CD4-positive, alpha-beta T cell treated with Interleukin-21 for 1 hour (primary cell): ENCODE measurements at regions not wholly inside any gene's neighbourhood (a gene's known extent, or its start where the extent isn't known, plus 50 kb on each side); places are given as distances from the start of the nearest gene placed in this dataset.
"Not testable (repeated sequence)": the region's sequence is repeated elsewhere in the genome, so short reads cannot be mapped to it uniquely, and the experiment has no call there.

Source experiments
- DNase-seq: peaks from one replicate; pipeline ENCODE4 v3.0.0-alpha.2; 2020

DNA sequence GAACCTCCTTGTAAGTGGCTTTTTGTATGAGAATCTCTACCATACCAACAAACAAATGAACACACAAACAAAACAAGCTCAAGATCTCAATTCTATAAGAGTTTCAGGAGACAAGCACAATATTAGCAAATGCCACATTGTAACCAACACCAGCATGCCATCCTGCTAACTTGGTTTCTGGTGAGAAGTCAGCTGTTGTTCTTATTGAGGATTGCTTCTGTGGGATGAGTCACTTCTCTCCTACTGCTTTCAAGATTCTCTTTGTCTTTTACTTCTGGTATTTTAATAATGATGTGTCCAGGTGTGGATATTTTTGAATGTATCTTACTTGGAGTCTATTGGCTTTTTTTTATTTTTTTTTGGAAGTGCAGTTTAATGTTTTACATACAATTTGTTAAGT is 131.7 kb downstream of the BCL2L11 start:
- DNase-seq: no peak

DNA sequence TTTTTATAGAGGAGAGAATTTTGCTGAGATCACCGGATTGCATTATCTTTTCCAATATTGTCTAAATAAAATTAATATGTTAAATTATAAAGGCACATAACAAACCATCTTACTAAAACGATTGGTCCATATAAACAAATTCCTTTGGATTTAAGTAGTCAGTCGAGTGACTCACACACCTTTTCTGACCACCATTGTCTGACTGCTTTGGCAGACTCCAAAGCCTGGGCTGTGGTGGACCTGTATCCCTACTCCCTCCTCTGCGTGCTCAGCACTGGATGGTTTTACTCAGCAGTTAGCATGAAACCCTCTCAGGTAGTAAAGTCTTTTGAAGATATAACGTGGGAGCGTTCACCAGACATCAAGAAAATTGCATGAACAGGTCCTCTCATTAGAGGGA is 134.2 kb downstream of the BCL2L11 start:
- DNase-seq: not testable (repeated sequence)

DNA sequence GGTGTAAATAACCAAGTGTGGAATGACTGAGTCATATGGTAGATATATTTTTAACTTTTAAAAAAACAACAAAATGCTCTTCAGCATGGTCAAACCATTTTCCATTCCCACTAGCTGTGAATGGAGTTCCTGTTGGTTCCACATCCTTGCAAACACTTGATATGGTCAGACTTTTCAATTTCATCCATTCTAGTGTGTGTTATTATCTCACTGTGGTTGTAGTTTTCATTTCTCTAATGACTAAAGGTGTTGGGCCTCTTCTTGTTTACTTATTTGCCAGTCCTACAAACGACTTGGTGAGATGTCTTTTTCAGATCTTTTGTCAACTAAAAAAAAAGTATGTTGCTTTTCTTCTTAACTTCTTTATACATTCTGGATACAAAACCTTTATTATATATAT is 135.9 kb downstream of the BCL2L11 start:
- DNase-seq: not testable (repeated sequence)

DNA sequence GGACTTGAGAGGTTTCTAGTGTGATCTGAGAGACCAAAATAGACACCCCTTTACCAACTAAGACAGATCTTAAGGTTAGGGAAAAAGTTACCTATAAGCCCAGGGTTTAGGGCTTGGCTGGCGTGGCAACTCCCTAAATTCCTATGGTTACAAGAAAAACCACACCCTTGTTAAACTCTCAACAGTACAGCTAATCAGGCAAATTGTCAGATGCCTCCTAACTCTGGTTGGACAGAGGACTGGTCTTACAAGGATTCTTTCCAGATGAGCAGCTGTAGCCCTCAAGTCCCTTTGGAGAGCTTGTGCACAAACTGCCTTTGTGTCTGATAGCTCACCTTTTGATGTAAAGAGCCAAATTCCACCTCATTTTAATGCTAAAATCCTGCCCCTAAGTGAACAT is 136.9 kb downstream of the BCL2L11 start:
- not testable (repeated sequence) for DNase-seq

DNA sequence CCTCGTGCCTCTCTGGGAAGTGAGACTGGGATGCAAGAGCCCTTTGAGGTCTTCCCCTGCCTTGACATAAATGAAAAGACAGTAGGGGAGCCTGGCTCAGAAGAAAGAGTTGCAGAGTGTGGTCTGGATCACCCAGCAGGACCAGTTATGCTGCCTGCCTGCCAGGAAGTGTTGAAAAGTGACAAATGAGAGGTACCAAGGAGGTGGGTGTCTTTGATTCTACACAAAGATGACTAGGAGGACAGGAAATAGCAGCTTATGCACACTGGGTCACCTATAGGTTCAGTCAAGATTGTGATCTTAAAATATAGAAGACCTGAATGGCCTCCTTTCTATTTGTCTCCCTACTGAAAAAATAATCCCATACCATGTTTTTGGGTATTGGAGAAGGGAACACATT is 137.6 kb downstream of the BCL2L11 start:
- DNase-seq: not testable (repeated sequence)

DNA sequence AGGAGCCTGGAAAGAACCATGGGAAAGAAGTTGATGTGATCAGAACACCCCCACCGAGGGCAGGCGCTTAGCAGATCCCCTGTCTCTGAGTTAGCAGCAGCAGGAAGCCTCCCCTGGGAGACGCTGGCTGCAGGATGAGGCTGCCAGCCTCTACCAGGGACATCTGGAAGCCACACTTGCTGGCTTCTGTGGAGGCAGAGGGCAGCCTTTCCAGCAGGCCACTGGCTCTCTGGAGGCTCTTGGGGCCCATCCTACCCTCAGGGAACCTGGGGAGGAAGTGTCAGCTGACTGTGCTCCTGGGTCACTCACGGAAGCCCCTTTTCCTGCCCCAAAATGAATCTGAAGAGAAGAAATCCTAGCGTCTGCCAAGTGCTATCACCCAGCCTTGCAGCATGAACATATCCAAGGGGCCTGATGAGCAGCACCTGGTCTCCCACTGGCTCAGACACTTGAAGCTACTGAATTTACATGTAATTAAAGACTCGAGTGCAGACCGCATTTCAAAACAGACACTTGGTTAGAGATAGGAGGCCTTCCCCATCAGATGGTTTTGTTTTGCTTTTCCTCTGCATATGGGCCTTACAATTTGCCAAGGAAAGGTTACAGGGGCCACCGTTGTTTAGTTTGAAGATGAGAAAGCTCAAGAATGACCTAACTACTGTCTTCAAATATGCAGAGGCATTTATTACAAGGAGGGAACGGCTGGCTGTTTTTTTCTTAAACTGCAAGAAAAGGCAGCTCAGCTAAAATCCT is 142.1 kb downstream of the BCL2L11 start:
- DNase-seq: not testable (repeated sequence)

DNA sequence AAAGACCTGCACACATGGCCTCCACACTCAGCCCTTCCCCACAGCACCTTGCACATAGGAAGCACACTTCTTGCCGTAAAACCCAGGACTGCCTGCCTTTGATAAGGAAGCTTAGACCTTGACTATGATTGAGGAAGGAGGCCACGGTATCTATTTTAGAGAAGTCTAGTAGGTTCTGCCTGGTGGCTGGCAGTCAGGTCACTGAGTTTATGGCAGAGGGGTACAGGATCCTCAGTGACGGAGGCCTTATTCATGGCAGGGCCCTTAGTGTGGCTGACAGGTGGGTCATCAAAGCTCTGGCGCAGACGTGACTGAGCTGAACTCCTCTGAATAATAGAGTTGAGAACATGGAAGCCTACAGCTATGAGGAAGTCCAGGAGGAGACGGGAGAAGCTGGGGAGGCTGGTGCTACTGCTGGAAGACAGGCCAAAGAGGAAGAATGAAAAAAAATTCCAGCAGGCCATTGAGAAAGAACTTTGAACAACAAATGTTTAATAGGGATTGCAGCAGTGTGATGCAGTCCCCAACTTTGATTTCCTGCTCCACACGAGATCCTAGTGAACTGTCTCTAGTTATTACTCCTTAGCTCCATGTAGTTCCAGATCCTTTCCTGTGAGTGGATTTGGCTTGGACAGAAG is 142.8 kb downstream of the BCL2L11 start:
- not testable (repeated sequence) for DNase-seq

DNA sequence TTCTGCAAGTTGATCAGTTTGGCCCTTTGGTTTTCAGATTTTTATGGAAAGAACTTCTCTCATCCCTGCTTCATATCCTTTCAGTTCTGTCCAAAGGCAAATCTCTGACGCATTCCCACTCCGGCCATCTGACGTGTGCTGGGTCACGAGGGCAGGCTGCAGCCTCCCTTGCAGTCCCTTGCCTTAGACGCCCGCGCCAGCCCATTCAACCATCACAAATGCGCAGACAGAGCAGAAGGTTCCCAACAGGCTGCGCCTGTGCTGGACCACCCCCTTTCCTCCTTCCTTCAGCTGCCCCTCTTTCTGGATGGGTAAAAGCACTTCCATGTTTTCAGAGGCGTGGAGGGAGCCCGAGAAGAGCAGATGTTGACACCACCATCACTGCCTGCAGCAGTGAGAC is 144.2 kb downstream of the BCL2L11 start:
- not testable (repeated sequence) for DNase-seq

DNA sequence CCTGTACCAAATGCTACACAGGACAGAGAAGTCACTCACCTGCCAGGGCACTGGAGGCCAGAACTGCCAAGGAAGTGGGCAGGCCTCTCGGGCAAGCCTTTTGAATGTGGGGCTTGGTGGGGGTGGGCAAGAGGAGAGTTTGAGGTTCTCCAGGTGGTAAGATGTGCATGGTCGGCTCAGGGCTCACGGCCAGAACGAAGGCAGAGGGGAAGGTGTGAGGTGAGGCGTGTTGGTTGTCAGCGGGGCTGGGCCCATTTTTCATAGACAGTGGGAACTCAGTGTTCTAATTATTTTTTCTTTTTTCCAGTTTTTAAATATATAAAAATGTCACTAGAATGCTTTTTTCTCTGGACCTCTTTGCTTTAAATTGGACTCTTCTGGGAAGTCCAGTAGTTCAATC is 145.8 kb downstream of the BCL2L11 start:
- not testable (repeated sequence) for DNase-seq

DNA sequence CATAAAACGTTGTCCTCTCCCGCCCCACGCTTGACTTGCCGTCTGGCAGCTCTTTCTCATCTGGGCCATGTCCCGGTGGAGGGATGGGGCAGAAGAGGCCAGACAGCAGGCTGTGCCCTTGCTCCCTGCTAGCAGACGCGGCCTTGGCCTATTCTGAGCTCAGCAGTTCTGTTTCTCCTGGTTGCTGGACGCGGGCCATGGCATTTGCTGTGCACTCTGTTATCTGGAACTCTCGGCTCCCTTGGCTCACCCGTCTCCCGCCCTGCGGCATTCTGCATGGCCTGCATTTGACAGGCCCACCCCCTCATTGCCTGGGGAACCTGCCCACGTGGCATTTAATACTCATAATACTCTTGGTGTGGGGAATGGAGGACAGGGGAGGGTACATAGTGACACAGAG is 146.3 kb downstream of the BCL2L11 start:
- not testable (repeated sequence) for DNase-seq

DNA sequence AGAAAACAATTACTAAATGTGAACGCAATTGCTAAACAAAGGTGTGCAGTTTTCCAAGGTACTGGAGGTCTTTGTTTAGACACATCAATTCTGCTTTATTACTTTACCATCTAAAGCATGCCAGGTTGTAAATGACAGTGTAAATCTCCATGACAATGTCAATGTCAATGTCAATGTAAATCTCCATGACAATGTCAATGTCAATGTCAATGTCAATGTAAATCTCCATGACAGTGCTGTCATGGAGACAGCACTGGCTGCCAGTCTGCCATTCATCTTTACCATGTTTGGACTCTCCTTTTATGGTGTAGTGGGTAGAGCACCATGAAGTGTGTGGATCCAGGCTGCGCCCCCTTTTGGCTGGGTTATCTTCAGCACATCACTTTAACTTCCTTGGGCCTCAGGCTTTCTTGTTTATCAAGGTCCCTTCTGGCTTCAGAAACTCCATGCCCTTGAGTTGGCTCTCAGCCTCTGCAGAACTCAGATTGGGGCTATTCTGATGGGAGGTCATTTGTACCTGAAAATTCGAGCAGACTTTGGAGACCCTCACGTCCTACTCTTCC is 149.1 kb downstream of the BCL2L11 start:
- not testable (repeated sequence) for DNase-seq

DNA sequence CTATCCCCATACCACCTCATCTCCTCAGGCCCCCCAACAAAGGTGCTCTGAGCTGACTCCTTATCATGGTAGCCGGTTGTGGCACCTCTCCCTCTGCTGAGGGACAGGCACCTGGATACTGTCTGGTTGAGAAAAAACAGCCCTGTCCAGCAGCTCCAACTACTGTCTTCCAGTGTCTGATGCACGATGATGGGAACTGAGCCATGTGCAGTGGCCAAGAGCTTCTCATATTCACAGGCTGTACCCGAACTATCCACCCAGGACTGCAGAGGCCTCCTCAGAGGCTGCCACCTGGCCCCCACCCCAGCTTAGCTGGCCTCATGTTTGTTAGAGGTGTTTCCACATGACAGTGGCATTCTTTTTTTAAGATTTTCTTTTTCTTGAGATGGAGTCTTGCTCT is 149.9 kb downstream of the BCL2L11 start:
- DNase-seq: not testable (repeated sequence)

DNA sequence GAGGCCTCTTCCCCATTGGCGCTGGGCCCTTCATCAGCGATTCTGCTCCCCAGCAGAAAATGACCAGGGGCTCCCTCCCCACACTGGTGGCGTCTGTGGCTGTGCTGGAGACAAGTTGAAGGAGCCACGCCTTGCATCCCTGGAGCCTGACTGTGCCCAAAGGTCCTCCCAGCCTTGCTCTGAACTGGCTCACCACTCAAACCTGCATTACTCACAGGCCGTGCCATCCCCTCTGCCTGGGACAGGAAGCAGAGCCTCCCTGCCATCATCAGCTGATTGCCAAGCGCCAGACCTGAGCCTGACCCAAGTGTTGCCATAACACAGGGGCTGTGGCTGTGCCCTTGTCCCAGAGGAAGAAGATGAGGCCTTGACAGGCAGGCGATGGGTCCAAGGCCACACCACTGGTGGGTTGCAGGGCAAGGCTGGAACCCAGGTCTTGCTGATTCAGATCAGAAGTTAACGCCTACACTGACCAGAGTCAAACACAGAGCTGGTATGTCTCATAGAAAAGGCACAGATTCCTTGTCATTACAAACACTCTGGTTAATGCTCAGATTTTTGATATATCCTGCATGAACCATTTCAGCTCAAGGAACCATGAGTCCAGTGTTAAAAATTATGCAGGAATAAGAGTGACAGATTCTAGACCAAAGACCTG is 151.1 kb downstream of the BCL2L11 start:
- DNase-seq: not testable (repeated sequence)

DNA sequence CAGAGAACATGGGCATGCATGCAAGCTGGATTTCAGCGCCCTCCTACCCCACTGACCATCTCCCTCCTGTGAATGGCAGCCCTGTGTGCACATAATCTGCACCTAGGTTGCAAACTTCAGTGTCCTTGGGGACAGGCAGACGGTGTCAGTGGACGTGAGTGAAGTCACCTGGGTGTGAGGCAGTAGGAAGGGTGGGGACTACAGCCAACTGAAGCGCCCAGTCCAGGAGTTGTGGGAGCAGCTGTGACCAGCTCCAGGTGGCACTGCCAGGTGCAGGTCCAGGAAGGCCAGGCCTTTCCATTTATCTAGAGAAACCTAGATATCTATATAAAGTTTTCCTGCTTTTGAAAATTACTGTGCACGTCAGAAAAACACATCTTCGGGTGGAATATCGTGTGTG is 152.3 kb downstream of the BCL2L11 start:
- not testable (repeated sequence) for DNase-seq

DNA sequence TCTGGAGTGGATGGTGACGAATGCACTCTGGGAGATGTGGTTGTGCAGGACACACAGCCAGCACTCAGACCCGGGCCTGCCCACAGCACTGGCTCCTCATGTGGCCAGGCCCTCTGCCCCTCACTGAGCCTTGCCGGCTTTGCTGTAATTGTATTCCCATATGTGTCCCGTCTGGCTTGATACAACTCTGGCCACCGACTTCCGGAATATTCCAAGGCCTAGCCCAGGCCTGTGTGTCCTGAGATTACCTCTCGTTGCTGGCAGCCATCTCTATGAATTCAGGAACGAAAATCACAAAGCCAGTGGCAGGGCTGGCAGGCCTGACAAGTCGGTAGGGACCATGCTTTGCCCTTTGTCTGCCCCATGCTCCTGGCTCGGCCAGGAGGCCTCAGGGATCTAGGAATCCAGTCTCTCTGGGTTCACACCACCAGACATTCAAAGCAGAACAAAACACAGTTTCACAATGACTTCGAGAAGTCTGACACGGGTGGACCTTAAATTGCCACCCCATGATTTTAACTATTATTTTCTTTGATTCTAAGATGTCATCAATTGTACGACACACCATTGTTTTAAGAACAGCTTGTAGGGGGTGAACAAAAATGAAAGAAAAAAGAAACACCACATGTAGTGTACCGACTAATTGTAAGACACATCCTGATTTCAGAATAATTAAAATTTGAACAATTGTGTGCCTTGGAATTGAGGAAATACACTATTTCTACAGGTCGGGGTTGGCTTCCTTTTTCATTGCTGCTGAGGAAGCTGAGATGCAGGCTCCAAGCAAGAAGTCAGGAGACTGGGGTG is 154.5 kb downstream of the BCL2L11 start:
- not testable (repeated sequence) for DNase-seq

DNA sequence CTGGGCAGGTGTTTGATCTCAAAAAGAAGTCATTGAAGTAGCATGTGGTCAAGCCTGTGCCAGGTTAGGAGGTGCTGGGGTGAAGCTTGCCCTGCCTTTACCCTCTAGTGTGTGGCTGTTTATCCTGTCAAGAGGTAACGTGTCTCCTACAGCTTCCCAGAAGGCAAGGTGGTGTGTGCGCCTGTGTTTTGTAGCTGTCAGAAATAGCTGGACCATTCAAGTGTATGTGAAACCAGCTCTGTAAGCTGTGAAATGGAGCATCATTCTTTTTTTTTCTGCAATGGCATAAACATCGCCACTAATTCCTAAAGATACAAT is 155.1 kb downstream of the BCL2L11 start:
- not testable (repeated sequence) for DNase-seq

DNA sequence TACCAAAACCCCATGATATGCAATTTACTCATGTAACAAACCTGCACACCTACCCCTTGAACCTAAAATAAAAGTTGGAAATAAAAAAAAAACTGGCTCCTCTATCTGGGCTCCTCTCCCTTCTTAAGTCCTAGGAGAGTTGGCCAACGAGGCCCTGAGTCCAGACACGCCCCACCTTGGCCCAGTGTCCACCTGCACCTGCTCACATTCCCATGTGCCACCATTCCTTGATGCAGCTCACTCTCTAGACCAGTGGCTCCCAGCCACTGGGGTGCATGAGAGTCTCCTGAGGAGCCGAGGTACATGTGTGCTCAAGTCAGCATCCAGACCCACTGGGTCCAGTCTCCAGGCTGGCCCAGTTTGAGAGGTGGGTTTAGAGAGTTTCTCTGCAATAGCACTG is 157.4 kb downstream of the BCL2L11 start:
- DNase-seq: not testable (repeated sequence)

DNA sequence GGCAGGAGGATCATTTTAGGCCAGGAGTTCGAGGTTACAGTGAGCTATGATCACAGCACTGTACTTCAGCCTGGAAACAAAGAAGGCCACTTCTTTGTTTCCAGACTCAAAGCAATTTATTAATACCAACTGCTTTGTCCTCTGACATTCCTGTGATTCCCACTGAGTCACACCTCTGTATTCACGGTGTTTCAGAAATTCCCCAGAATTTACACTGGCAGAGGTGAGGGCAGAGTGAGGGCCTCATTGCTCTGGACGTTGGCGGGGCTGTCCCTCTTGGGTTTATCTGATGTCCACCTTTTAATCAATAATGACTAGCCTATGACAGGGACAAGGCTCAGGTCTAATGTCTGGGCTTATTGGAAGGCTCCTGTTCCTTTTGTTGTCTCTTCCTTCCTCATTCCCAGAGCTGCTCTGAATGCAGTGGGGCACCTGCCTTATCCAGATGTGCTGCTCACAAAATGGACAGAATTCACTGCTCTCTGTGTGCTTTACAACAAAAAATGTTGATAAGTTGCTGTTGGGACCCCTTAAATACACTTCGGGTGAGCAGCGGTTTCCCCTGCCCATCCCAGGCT is 160.1 kb downstream of the BCL2L11 start:
- DNase-seq: not testable (repeated sequence)

DNA sequence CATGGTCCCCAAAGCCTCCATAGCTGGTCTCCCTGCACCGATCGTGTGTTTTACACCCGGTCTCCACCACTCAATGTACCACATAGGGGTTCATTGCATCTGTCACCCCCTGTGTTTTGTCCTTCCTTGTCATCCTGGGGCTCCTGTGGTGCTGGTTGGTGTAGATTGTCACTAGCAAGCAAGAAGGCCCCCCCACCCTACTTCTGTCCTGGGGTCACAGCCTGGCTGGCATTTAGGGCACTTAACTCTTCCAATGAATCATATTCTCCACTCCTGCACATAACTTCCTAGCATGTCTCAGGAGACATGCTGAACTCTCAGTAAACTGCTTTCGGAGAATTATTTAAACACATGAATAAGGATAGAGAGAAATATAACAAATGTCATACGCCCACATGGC is 161.4 kb downstream of the BCL2L11 start:
- DNase-seq: not testable (repeated sequence)

DNA sequence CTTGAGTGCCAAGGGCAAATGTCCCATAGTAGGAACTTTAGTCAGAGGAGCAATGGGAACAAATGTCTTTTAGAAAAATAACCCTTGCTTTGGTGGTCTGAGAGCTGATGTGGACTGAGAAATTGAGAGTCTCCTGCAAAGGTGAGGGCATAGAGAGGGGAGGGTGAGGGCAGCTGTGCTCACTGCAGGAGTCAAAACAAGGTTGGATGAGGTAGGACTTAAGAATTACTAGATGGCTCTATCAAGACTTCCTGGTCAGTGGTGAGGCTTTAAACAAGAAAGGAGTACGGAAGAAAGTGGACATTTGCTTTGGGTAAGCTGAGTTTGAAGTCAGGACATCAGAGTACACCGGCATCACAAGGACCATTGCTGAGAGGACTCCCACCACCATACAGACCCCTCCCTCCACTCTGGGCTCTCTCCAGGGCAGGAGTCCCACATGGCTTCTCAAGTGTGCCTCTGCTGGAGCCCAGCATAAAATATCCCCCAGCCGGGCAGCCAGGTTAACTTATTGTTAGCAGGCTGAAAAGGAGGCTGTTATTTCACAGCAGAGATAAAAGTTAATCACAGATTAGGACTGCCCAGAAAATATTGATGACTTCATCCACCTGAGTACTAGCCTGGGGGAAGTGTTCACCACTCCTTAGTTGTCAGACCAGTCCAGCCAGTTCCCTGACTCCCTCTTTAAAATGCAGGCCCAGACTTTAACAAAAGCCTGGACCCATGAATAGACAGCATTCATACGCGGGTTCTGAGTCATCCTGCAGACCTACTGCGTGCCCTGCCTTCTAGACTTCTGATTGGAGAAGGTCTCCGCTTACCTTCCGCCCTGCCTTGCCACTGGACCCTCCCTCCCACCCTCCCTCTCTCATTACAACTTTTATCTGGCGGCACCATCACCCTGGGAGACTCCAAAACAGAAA is 167.2 kb downstream of the BCL2L11 start:
- not testable (repeated sequence) for DNase-seq

DNA sequence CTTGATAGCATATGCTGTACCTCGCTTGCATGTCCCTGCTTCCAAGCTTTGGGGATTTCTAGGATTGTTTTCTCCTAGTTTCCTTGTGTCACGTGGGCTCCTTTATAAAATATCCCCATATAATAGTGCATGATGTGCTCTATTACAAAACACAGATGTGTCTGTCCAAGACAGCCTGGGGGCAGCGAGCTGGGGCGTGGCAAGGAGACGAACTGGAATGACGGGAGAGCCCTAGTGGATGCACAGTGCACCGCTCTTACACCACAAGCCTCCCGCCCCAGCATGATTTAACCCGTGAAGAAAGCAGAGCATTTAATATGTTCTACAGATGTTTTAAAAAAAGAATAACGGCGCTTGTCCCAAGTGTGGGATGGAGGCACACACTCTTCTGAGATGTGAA is 169.7 kb downstream of the BCL2L11 start:
- not testable (repeated sequence) for DNase-seq
